Bronchial epithelial cell (primary cell): ENCODE measurements at regions not wholly inside any gene's neighbourhood (a gene's known extent, or its start where the extent isn't known, plus 50 kb on each side); places are given as distances from the start of the nearest gene placed in this dataset.

Experiments used
- DNase-seq: peaks from one replicate; pipeline ENCODE4 v3.0.0-alpha.2; 2010; ENCODE audit warnings: low read depth
- FAIRE-seq: peaks from 2 replicates; lab custom pipeline; 2011; peaks lifted over from hg19 to GRCh38; lab: Jason Lieb, UNC
- H3K27me3 ChIP-seq: 2 replicates; pipeline ENCODE4 v1.5.1; 2011; ENCODE audit warnings: low read length; ENCODE audit not compliant: control insufficient read depth, insufficient read depth
- H3K36me3 ChIP-seq: 2 replicates; pipeline ENCODE4 v1.5.1; 2011; ENCODE audit warnings: low read length; ENCODE audit not compliant: control insufficient read depth, insufficient read depth
- H3K4me3 ChIP-seq: 2 replicates; pipeline ENCODE4 v1.5.1; 2011; ENCODE audit warnings: mild to moderate bottlenecking, low read depth, low read length, control low read depth
- CTCF ChIP-seq: IDR thresholded peaks from 2 replicates; pipeline ENCODE4 v1.5.1; 2011; ENCODE audit warnings: mild to moderate bottlenecking, moderate library complexity, low read length, control low read depth, inconsistent platforms; ENCODE audit not compliant: insufficient read depth, severe bottlenecking

GRCh38 chrX:46408553-46409407, 136.4 kb downstream of the ZNF674 start:
- Histone ChIP-seq H3K27me3 (no peaks in the 10 kb centered on the region), H3K4me3 (no peak overlapping the region), H3K36me3 (no peaks in the 10 kb centered on the region)
- FAIRE-seq = no peak
- DNase-seq = peak; percentile 48
- peak; percentile 48 for TF ChIP-seq CTCF

GRCh38 chrX:46407753-46408130, 137.5 kb downstream of the ZNF674 start:
- Histone ChIP-seq H3K27me3 (no peaks in the 10 kb centered on the region), H3K4me3 (no peak overlapping the region), H3K36me3 (no peaks in the 10 kb centered on the region)
- DNase-seq (no peak), FAIRE-seq (no peak)
- no peak for TF ChIP-seq CTCF

DNA sequence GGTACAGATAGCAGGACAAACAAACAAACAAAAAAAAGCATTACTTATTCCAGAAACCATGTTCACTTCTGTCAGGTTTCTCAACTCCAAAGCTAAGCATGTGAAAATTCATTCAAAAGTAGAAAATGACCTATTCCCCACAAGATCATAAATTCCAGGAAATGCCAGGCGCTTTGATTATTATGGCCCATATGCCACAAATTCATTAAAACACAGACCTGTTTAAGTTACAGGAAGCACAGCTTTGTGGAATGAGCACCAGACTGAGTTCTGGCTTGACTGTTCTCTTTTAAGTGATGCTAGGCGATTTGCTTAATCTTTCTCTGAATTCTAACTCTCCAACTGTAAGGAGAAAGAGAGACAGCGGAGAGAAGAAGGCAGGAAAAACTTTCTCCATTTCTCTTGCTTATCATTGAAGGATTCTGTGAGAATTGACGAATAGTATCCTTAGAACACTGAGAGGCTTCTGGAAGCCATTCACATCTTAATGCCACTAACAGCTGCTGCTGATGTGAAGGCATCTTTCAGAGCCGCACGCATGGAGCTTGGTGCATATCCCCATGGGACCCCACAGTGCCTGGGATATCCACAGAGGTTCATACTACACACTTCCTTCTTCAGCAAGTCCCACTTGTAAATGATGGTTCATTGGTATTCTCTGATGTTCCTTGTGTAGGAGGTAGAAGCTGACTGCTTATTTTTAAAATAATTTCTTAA, 138.0 kb downstream of the ZNF674 start:
- no peak overlapping the region for H3K4me3 ChIP-seq
- FAIRE-seq (no peak), DNase-seq (no peak)
- no peaks in the 10 kb centered on the region for H3K27me3 ChIP-seq
- H3K36me3 ChIP-seq = no peaks in the 10 kb centered on the region
- no peak for TF ChIP-seq CTCF

DNA sequence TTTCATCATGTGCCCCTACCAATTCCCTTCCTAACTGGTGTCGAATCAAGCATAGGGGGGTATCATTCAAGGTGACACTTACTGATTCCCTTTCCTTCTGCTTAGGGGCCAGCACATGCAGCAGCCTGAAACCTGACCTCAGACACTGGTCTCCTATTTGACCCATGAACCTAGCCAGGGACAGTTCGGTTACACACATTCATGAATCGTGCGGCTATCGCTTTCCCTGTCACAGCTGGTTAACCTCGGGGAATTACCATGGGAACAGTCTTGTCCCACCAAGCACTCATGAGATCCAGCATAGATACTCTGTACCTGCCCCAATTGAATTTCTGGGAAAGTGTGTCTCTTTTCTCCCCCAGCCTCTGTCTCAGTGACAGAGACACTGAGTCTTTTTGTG, 140.4 kb downstream of the ZNF674 start:
- Histone ChIP-seq H3K36me3 (no peaks in the 10 kb centered on the region), H3K4me3 (no peak overlapping the region), H3K27me3 (no peaks in the 10 kb centered on the region)
- DNase-seq (no peak), FAIRE-seq (no peak)
- no peak for TF ChIP-seq CTCF

DNA sequence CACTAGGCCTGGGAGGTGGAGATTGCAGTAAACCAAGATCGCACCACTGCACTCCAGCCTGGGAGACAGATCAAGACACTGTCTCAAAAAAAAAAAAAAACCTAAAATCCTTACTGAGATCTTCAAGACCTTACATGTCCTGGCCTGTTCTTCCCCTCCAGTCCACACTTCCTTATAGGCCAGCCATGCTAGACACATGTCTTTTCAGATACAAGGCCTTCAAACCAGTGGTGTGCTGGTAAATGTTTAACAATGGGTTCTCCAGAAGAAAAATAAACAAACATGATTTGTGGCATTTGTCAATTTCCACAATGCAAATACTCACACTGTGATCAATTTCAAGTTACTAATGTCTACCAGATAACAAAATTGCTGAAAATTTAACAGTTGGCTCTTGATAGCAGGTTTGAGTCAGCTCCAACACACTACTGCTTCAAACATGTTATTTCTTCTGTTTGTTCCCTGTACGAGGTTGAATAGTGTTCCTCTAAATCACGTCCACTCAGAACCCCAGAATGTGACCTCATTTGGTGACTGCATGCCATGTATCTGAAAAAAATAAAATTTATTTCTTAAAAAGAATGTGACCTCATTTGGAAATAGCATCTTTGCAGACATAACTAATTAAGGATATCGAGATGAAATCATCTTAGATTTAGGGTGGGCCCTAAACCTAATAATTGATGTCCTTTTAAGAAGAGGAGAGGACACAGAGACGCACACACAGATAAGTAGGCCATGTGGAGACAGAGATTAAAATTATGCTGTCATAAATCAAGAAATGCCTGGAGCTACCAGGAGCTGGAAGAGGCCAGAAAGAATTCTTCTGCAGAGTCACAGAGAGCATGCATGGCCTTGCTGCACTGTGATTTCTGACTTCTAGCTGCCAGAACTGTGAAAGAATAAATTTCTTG, 144.4 kb downstream of the ZNF674 start:
- H3K4me3 ChIP-seq = no peak overlapping the region
- no peaks in the 10 kb centered on the region for H3K27me3 ChIP-seq
- H3K36me3 ChIP-seq = no peaks in the 10 kb centered on the region
- FAIRE-seq = no peak
- no peak for TF ChIP-seq CTCF
- peak; percentile 59 for DNase-seq
